GM10266 (cell line): ENCODE measurements at regions not wholly inside any gene's neighbourhood (a gene's known extent, or its start where the extent isn't known, plus 50 kb on each side); places are given as distances from the start of the nearest gene placed in this dataset.

ENCODE experiments used
- DNase-seq: peaks from one replicate; pipeline ENCODE4 v3.0.0; 2012; ENCODE audit errors: extremely low spot score
- TF ChIP-seq, protein P1 (sequence below): IDR thresholded peaks from 2 replicates; pipeline ENCODE4 v1.5.1; 2012; ENCODE audit warnings: mild to moderate bottlenecking, low read depth; ENCODE audit not compliant: control insufficient read depth, insufficient read depth; ENCODE audit errors: missing control alignments

DNA sequence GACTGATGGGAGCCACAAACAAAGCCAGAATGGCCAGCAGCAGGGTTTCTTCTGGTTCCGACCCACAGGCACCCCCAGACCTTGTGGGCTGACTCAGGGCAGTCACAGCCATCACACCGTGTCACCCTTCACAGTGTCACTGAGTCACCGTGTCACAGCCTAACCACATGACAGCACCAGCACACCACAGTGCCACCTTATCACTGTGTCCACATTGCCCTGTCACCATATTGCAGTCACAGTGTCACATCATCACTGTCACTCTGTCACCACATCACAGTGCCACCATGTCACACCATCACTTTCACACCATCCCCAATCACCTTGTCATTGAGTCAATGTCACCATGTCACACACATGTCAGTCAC is 77.0 kb downstream of the OAT start:
- TF ChIP-seq, protein P1, sequence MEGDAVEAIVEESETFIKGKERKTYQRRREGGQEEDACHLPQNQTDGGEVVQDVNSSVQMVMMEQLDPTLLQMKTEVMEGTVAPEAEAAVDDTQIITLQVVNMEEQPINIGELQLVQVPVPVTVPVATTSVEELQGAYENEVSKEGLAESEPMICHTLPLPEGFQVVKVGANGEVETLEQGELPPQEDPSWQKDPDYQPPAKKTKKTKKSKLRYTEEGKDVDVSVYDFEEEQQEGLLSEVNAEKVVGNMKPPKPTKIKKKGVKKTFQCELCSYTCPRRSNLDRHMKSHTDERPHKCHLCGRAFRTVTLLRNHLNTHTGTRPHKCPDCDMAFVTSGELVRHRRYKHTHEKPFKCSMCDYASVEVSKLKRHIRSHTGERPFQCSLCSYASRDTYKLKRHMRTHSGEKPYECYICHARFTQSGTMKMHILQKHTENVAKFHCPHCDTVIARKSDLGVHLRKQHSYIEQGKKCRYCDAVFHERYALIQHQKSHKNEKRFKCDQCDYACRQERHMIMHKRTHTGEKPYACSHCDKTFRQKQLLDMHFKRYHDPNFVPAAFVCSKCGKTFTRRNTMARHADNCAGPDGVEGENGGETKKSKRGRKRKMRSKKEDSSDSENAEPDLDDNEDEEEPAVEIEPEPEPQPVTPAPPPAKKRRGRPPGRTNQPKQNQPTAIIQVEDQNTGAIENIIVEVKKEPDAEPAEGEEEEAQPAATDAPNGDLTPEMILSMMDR: no peak
- no peak for DNase-seq

DNA sequence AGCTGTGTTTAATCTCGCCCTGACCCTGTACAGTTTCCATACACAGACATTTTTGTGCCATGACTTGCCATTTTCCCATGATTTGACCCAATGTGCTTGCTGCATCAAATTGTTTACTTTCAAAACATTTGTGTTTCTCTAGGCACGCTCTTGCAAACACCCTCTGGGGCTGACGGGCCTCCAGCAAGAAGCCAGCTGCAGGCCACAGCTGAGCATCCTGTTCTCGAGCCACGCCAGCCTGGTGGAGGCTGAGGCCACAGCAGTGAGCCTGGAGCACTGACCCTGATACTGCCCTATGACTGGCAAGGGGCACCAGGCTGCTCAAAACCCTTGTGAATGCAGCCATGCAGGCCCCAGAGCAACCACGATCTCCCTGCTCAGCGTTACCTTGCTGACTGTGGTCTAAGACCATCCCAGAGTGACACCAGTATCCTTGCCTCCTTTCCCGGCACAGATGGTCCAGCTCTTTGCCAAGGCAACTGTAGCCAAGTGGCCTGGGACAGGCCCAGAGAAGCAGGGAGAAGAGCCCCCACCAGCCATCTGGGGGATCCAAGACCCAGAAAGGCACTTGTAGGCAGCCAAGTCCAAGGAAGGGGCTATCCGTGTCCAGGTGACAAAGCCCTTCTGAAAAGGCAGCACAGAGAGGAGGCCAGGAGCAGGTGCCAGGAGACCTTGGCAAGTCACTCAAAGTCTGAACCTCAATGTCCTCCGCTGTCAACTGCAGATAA is 78.5 kb downstream of the OAT start:
- TF ChIP-seq, protein P1: no peak
- no peak for DNase-seq

DNA sequence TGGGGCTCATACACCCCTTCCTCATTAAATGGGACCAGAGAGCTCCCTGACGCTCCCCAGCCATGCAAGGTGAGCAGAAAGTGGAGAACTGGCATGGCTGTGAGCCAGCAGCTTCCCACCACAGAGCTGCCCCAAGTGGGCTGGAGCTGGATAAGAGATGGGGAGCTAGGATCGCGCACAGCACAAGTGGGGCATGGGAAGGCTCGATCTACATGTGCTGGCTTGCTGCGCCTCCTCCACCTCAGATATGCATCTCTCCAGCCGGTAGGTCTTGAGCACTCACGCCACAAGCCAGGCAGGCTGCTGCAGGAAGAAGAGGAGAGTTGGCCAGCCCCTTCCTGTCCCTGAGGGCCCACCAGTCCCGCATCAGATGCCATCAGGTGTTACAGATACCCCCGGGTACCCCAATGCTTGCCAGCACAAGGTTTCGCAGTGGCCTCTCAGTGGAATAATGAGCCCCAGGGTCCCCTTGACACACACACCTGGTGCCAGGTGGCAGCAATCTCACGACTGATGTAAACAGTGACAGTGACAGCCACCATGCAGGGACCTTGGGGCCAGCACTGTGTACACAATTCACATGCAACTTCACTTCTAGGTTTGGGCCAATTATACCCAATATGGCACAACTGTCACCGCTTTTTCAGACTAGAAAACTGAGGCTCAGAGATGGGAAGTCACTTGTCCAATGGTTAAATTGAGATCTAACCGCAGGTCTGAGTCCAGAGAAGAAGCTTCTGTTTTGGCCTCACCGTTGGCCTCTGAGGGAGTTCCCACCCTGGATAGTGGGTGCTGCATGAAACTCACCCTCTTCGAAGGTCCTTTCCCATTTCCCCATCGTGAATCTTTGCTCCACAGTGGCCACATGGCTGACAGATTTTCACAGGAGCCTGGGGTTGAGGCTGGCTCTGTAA is 79.3 kb downstream of the OAT start:
- no peak for DNase-seq
- TF ChIP-seq, protein P1: no peak

DNA sequence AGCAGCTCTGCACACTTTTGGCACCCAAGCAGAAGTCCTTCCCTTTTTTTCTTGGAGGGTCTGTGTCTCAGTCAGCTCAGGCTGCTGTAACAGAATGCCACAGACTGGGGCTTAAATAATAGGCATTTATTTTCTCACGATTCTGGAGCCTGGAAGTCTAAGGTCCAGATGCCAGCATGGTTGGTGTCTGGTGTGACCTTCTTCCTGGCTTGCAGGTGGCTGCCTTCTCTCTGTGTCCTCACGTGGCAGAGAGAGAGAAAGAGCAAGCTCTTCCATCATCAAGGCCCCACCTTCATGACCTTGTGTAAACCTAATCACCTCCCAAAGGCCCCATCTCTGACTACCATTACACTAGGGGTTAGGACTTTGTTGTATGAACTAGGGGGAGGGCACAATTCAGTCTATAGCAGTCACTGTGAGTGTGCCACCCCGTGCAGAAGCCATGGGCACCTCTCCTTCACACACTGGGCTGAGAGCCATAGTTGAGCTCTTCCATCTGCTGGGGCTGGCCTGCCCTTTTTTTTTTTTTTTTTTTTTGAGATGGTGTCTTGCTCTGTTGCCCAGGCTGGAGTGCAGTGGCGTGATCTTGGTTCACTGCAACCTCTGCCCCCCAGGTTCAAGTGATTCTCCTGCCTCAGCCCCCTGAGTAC is 80.3 kb downstream of the OAT start:
- TF ChIP-seq, protein P1: no peak
- DNase-seq: no peak

DNA sequence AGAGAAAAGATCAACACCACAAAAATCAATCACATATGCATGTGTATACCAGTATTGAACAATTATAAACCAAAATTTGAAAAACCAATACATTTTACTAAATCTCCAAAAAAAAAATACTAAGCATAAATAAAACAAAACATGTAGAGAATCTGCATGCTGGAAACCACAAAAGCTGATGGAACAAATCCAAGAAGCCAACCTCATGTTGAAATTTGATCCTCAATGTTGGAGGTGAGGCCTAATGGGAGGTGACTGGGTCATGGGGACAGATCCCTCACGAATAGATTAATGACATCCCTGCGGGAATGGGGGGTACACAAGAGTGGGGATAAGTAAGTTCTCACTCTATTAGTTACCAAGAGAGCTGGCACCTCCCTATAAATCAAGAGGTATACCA is 82.5 kb downstream of the OAT start:
- TF ChIP-seq, protein P1: no peak
- no peak for DNase-seq

DNA sequence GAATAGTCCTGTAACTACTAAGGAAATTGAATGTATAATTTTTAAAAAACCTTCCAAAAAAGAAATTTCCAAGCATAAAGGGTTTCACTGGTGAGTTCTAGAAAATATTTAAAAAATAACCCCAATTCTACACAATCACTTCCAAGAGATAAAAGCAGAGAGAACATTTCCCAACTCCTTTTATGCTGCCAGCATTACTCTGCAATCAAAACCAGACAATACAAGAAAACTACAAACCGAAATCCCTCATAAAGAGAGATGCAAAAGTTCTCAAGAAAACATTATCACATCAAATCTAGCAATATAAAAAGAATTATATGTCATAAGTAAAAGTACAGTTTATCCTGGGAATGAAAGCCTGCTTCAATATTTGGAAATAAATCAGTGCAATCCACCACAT is 84.8 kb downstream of the OAT start:
- no peak for DNase-seq
- TF ChIP-seq, protein P1: no peak

DNA sequence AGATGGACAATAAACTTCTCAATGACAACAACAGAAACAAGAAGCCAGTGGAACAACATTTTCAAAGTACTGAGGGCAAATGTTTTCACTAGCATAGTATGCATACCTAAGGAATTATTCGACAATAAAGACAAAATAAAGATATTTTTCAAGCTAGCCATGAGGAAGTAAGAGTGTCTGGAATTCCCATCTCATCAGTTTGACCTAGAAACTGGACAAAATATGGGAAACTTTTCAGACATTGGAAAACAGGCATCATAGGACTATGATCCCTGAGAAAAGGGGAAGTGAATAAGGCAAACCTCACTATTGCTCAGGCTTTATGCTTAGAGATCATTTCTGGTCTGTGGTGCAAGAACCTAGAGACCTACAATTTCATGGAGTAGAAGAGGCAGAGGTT is 86.3 kb downstream of the OAT start:
- no peak for DNase-seq
- TF ChIP-seq, protein P1: no peak
